Neural crest cell (in vitro differentiated cells): ENCODE measurements at regions not wholly inside any gene's neighbourhood (a gene's known extent, or its start where the extent isn't known, plus 50 kb on each side); places are given as distances from the start of the nearest gene placed in this dataset.

Experiments used
- DNase-seq: peaks from one replicate; pipeline ENCODE4 v3.0.0; 2021; ENCODE audit warnings: low read depth, mixed read lengths, low spot score
- H3K27ac Mint-ChIP-seq: one replicate; pipeline ENCODE4 v1.8.0; 2021; ENCODE audit warnings: mild to moderate bottlenecking, mixed read lengths; ENCODE audit not compliant: unreplicated experiment
- H3K27me3 Mint-ChIP-seq: 2 replicates; pipeline ENCODE4 v1.8.0; 2021; ENCODE audit warnings: low read depth, mild to moderate bottlenecking, mixed read lengths
- H3K36me3 Mint-ChIP-seq: 2 replicates; pipeline ENCODE4 v1.8.0; 2021; ENCODE audit warnings: low read depth, mild to moderate bottlenecking, mixed read lengths
- H3K4me1 Mint-ChIP-seq: 2 replicates; pipeline ENCODE4 v1.8.0; 2021; ENCODE audit warnings: mixed read lengths
- H3K4me3 Mint-ChIP-seq: one replicate; pipeline ENCODE4 v1.8.0; 2021; ENCODE audit warnings: mild to moderate bottlenecking, mixed read lengths
- H3K9me3 Mint-ChIP-seq: 2 replicates; pipeline ENCODE4 v1.8.0; 2021; ENCODE audit warnings: mixed read lengths
- TF ChIP-seq, protein P1 (sequence below): fragments of 200-600 bp; sonication (generic); conservative IDR thresholded peaks from 2 replicates; pipeline ENCODE4 v1.5.0; 2021; ENCODE audit warnings: antibody characterized with exemption, mild to moderate bottlenecking

DNA sequence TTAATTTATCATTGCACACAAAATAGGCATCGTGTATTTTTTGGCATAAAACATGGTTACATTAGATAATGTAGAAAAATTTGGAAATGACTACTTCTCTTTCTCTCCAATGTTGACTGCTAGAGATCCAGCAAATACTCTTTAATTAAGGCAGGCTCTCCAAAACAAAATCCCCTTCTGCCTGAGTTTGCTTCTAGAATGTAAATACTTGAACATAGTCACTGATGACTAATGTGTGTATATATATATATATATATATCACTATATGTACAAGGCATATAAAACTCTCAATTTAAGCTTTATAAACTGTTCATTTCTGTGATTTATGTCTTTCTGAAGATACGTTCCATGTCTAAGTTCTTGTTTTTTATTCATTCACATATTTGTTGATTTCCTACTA lies 67.2 kb upstream of the CAMK2D start:
- DNase-seq: no peak
- Mint-ChIP-seq H3K27me3 (no peaks in the 10 kb centered on the region), H3K36me3 (no peaks in the 10 kb centered on the region), H3K9me3 (no peaks in the 10 kb centered on the region), H3K4me1 (peaks cover 15% of the 10 kb centered on the region), H3K4me3 (no peak overlapping the region), H3K27ac (no peak overlapping the region)
- TF ChIP-seq, protein P1, sequence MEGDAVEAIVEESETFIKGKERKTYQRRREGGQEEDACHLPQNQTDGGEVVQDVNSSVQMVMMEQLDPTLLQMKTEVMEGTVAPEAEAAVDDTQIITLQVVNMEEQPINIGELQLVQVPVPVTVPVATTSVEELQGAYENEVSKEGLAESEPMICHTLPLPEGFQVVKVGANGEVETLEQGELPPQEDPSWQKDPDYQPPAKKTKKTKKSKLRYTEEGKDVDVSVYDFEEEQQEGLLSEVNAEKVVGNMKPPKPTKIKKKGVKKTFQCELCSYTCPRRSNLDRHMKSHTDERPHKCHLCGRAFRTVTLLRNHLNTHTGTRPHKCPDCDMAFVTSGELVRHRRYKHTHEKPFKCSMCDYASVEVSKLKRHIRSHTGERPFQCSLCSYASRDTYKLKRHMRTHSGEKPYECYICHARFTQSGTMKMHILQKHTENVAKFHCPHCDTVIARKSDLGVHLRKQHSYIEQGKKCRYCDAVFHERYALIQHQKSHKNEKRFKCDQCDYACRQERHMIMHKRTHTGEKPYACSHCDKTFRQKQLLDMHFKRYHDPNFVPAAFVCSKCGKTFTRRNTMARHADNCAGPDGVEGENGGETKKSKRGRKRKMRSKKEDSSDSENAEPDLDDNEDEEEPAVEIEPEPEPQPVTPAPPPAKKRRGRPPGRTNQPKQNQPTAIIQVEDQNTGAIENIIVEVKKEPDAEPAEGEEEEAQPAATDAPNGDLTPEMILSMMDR: no peak

DNA sequence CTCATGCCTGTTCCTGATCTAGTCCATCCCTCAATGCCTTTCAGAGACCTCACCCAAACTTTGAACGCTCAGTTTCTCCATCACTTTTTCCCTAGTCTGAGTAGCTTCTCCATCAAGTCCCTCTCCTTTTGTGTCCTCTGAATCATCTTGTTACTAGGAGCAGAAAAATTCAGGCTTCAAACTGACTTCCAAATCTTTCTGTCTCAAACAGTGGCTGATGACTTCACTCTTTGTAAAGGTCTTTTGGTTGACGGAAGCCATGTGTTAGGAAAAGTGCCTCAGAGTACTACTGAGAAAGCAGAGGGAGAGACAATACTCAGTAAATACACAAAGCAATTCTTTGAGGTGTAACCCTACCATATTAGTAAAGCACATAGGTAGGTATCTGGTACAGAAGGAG lies 65.7 kb upstream of the CAMK2D start:
- peaks cover 29% of the 10 kb centered on the region for H3K4me1 Mint-ChIP-seq
- TF ChIP-seq, protein P1: no peak
- no peaks in the 10 kb centered on the region for H3K36me3 Mint-ChIP-seq
- H3K27me3 Mint-ChIP-seq: no peaks in the 10 kb centered on the region
- DNase-seq: no peak
- H3K27ac Mint-ChIP-seq: no peak overlapping the region
- H3K9me3 Mint-ChIP-seq: no peaks in the 10 kb centered on the region
- no peak overlapping the region for H3K4me3 Mint-ChIP-seq

DNA sequence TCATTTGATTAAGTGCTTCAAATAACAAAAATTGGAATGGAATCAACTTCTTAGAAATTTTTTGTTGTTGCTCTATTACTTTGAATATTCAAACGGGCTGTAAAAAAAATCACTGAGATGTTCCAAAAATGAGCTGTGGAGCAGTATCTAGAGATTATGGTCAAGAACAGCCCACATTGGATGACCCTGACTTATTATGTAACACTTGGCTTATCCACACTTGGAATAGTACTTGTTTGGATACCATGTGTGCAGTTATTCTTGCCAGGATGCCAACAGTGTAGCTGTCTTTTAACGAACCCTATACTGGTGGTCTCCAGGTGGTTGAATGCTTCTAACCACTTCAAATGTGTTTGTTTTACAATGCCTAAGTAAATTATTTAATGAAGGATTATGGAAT lies 64.9 kb upstream of the CAMK2D start:
- no peaks in the 10 kb centered on the region for H3K36me3 Mint-ChIP-seq
- peaks cover 32% of the 10 kb centered on the region for H3K4me1 Mint-ChIP-seq
- TF ChIP-seq, protein P1: no peak
- no peak for DNase-seq
- H3K27me3 Mint-ChIP-seq: no peaks in the 10 kb centered on the region
- no peak overlapping the region for H3K4me3 Mint-ChIP-seq
- no peak overlapping the region for H3K27ac Mint-ChIP-seq
- H3K9me3 Mint-ChIP-seq: no peaks in the 10 kb centered on the region

- Mint-ChIP-seq H3K4me1 (peaks cover 30% of the 10 kb centered on the region), H3K27me3 (no peaks in the 10 kb centered on the region), H3K4me3 (no peak overlapping the region), H3K27ac (no peak overlapping the region), H3K9me3 (no peaks in the 10 kb centered on the region), H3K36me3 (no peaks in the 10 kb centered on the region)
- TF ChIP-seq, protein P1: no peak
- no peak for DNase-seq
These were observed 63.7 kb upstream of the CAMK2D start for GRCh38 chr4:113825272-113825671.

DNA sequence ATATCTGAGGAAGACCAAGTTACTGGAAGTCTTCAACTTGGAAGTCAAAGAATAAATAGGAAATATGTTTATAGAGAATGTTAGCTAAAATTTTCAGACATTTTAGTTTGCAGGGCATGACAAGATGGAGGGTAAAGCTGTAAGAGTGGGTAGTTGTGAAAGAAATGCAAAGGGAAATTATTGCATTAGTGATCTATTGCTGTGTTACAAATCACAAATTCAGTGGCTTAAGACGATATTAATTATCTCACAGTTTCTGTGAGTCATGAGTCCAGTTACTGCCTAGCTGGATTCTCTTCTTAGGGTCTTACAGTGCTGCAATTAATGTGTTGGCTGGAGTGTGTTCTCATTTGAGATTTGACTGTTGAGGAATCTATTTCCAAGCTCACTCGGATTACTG lies 62.9 kb upstream of the CAMK2D start:
- TF ChIP-seq, protein P1: no peak
- Mint-ChIP-seq H3K4me3 (no peak overlapping the region), H3K9me3 (no peaks in the 10 kb centered on the region), H3K27ac (no peak overlapping the region), H3K36me3 (no peaks in the 10 kb centered on the region), H3K27me3 (no peaks in the 10 kb centered on the region), H3K4me1 (peaks cover 30% of the 10 kb centered on the region)
- no peak for DNase-seq

DNA sequence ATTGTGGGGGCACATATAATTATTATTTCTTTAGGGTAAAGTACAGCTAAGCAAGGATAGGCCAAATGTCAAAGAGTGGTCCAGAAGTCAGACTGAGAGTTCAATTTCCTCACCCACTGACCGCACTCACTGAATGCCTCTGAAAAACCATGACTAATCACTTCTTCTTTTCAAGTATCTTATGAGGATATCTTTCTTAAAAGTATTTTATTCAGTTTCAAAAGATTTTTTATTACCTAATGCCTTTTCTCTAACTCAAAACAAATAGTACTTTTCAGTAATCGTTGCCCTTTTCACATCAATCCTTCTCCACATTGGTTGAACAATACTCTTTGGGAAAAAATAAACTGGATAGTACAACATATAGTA lies 61.7 kb upstream of the CAMK2D start:
- no peak overlapping the region for H3K4me3 Mint-ChIP-seq
- peaks cover 30% of the 10 kb centered on the region for H3K4me1 Mint-ChIP-seq
- TF ChIP-seq, protein P1: no peak
- H3K36me3 Mint-ChIP-seq: no peaks in the 10 kb centered on the region
- H3K9me3 Mint-ChIP-seq: no peaks in the 10 kb centered on the region
- no peaks in the 10 kb centered on the region for H3K27me3 Mint-ChIP-seq
- H3K27ac Mint-ChIP-seq: no peak overlapping the region
- no peak for DNase-seq
